ENCODE measurements at regions not wholly inside any gene's neighbourhood (a gene's known extent, or its start where the extent isn't known, plus 50 kb on each side); places are given as distances from the start of the nearest gene placed in this dataset.

DNA sequence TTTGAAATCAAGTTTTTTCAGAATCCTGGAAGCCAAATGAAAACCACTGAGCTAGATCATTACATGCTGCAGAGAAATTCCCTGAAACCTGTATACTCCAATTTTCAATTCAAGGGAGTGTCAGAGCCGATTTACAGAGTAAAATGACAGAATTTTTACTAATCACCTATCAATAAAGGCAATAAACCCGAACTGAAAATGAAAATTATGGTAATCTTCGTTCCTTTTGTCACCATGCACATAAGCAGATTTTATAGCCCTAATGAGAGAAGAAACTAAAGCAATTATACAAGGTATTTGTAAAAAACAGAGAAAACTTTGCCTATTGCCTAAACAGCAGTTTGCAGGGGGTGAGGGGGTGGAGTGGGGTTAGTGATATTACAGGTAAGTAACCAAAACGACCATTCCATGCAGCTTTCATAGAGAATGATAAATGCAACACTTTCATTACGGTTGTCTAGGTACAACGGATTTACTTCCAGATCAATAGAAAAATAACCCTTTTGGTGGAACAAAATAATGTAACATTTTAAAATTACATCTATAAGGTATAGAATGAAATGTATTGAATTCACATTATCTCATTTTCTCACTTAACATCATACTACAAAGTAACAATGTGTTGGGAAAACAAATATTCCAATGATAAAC is 115.2 kb upstream of the BEND6 start:
- no peak for TF ChIP-seq EP300 (IDR thresholded peaks at IDR 0.05)
- TF ChIP-seq POLR2A (IDR thresholded peaks at IDR 0.05; ENCODE audit: low read depth): no peak
- no peak for TF ChIP-seq POLR2AphosphoS5 (IDR thresholded peaks at IDR 0.05)
